ENCODE measurements at regions not wholly inside any gene's neighbourhood (a gene's known extent, or its start where the extent isn't known, plus 50 kb on each side); places are given as distances from the start of the nearest gene placed in this dataset.
"Not testable (repeated sequence)": the region's sequence is repeated elsewhere in the genome, so short reads cannot be mapped to it uniquely, and the experiment has no call there.

DNA sequence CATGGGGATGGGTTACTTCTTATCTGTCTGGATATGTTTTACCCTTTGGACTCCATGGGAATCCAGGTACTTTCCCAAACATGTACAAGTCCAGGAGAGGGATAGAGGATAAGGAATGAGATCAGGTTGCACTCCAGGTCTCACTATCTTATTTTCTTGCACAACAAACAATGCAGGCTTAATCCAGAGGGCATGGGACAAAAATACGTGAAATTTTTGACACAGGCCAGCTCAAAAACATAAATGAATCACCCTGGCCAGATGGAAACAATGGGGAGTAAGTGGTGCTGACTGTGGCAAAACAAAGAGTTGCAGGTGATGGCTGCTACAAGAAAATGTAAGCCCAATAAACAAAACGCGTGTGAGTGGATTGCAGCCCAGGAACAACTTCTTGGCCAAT is 69.4 kb upstream of the GAS1 start:
- ATAC-seq (no peak), DNase-seq (no peak)
- Histone ChIP-seq H3K27ac (no peak overlapping the region), H3K4me3 (no peak overlapping the region), H3K36me3 (replicated peaks in 1 of 2; ENCODE audit: insufficient read depth in 1 of 2, low read depth in 2 of 2) (no peaks in the 10 kb centered on the region), H3K27me3 (no peaks in the 10 kb centered on the region), H3K4me1 (no peaks in the 10 kb centered on the region), H3K9me3 (no peaks in the 10 kb centered on the region)
- 65 to 73% methylated on average over 3 of the region's 3 CpGs for WGBS, 2 donors
- no peak for TF ChIP-seq POLR2A (IDR thresholded peaks at IDR 0.05)
- TF ChIP-seq, protein P1, sequence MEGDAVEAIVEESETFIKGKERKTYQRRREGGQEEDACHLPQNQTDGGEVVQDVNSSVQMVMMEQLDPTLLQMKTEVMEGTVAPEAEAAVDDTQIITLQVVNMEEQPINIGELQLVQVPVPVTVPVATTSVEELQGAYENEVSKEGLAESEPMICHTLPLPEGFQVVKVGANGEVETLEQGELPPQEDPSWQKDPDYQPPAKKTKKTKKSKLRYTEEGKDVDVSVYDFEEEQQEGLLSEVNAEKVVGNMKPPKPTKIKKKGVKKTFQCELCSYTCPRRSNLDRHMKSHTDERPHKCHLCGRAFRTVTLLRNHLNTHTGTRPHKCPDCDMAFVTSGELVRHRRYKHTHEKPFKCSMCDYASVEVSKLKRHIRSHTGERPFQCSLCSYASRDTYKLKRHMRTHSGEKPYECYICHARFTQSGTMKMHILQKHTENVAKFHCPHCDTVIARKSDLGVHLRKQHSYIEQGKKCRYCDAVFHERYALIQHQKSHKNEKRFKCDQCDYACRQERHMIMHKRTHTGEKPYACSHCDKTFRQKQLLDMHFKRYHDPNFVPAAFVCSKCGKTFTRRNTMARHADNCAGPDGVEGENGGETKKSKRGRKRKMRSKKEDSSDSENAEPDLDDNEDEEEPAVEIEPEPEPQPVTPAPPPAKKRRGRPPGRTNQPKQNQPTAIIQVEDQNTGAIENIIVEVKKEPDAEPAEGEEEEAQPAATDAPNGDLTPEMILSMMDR (IDR thresholded peaks at IDR 0.05) = no peak
- intact Hi-C loops (cut with DNase I) = no loop called here

DNA sequence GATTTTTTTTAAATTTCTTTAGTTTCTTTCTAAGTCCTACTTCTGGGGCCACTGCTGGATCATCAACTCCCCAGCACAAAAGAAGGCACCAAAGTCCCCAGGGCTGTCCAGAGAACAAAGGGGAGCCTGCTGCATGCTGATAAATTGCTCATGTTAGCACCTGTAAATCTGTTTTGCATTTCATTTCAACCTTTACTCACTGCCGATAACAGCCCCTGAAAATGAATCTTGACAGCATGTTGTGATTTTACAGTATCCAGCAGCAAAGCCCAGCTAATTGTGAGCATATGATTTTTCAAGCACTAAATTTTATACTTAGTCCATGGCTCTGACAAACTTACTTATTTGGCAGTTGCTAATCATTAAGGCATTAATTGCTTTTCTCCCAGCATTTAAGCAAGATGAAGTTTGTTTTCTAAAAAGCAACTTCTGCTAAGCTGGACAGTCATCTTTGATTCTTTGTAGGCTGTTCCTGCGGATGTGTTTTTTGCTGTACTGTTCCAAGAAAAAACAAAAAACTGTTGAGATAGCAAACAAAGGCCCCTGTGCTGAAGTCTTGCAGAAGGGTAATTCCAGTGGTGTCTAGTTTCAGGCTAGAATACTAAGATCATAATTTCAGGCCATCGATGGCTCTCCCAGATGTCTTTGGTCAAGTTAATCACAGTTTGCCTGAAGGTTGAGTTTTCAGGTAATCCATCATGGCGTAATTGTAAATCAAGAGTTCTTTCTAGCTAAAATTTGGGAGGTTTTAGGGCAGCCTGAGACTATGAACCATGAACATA is 73.1 kb upstream of the GAS1 start:
- Histone ChIP-seq H3K4me1 (no peaks in the 10 kb centered on the region), H3K4me3 (no peak overlapping the region), H3K36me3 (replicated peaks in 1 of 2; ENCODE audit: insufficient read depth in 1 of 2, low read depth in 2 of 2) (no peaks in the 10 kb centered on the region), H3K27me3 (no peaks in the 10 kb centered on the region), H3K27ac (no peak overlapping the region), H3K9me3 (no peaks in the 10 kb centered on the region)
- 78 to 86% methylated on average over 4 of the region's 4 CpGs for WGBS, 2 donors
- ATAC-seq = no peak
- no peak for DNase-seq
- TF ChIP-seq POLR2A (IDR thresholded peaks at IDR 0.05) = no peak
- TF ChIP-seq, protein P1 (IDR thresholded peaks at IDR 0.05) = no peak
- intact Hi-C loops (cut with DNase I) = no loop called here

DNA sequence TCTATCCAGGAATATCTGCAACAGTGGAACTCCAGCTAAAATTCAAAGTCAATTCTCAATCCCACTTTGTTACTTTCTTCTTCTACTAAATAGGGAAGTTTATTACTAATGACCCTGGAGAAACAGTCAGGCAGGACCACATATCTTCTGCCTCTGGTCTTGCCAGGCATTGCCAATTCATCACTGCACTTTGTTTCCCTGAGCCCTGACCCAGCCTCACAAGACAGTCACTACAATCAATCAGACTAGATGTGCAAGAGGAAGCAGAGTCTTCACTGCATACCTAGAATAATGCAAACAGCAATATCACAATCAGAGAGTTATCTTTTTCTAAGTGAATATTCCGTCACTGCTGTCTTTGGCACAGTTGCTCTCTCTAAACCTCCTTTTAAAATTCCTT is 74.9 kb upstream of the GAS1 start:
- TF ChIP-seq, protein P1 (IDR thresholded peaks at IDR 0.05) = no peak
- TF ChIP-seq POLR2A (IDR thresholded peaks at IDR 0.05) = no peak
- H3K27me3 ChIP-seq = no peaks in the 10 kb centered on the region
- H3K4me1 ChIP-seq = no peaks in the 10 kb centered on the region
- H3K27ac ChIP-seq = no peak overlapping the region
- H3K36me3 ChIP-seq (replicated peaks in 1 of 2; ENCODE audit: insufficient read depth in 1 of 2, low read depth in 2 of 2) = no peaks in the 10 kb centered on the region
- ATAC-seq (no peak), DNase-seq (no peak)
- H3K4me3 ChIP-seq = no peak overlapping the region
- H3K9me3 ChIP-seq = no peaks in the 10 kb centered on the region
- intact Hi-C loops (cut with DNase I) = no loop called here
- WGBS, 2 donors = 67 to 75% methylated on average over 1 of the region's 1 CpG

DNA sequence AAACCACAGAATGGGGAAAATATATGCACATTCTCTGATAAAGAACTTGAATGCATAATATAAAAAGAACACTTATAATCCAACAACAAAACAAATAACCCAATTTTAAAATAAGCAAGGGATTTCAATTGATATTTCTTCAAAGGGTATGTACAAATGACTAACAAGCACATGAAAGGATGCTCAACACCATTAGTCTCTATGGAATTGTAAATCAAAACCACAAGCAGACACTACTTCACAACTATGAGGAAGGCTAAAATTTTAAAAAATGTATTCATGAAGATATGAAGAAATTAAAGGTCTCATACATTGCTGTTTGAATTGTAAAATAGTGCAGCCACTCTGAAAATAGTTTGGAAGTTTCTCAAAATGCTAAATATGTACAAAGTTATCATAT is 78.9 kb upstream of the GAS1 start:
- TF ChIP-seq POLR2A (IDR thresholded peaks at IDR 0.05) = no peak
- TF ChIP-seq, protein P1 (IDR thresholded peaks at IDR 0.05) = no peak
- Histone ChIP-seq H3K9me3 (no peaks in the 10 kb centered on the region), H3K36me3 (replicated peaks in 1 of 2; ENCODE audit: insufficient read depth in 1 of 2, low read depth in 2 of 2) (no peaks in the 10 kb centered on the region), H3K27me3 (no peaks in the 10 kb centered on the region), H3K27ac (no peak overlapping the region), H3K4me1 (no peaks in the 10 kb centered on the region), H3K4me3 (no peak overlapping the region)
- ATAC-seq (no peak), DNase-seq (no peak)
- intact Hi-C loops (cut with DNase I) = no loop called here

DNA sequence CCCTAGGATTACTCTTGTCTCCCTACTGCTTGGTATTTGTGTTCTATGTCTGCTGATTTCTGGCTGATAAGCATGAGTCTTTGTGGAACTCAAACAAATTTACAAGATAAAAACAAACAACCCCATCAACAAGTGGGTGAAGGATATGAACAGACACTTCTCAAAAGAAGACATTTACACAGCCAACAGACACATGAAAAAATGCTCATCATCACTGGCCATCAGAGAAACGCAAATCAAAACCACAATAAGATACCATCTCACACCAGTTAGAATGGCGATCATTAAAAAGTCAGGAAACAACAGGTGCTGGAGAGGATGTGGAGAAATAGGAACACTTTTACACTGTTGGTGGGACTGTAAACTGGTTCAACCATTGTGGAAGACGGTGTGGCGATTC is 81.5 kb upstream of the GAS1 start:
- intact Hi-C loops (cut with DNase I); H3K4me3 ChIP-seq; H3K4me1 ChIP-seq; H3K36me3 ChIP-seq (replicated peaks in 1 of 2; ENCODE audit: insufficient read depth in 1 of 2, low read depth in 2 of 2); H3K27me3 ChIP-seq; H3K27ac ChIP-seq; DNase-seq; ATAC-seq; H3K9me3 ChIP-seq: not testable (repeated sequence)
- WGBS, 2 donors = 90 to 93% methylated on average over 4 of the region's 4 CpGs
